Hepatocyte (in vitro differentiated cells): ENCODE measurements at regions not wholly inside any gene's neighbourhood (a gene's known extent, or its start where the extent isn't known, plus 50 kb on each side); places are given as distances from the start of the nearest gene placed in this dataset.

ENCODE experiments used
- DNase-seq: peaks from one replicate; pipeline ENCODE4 v3.0.0-alpha.2; 2016; ENCODE audit warnings: low spot score
- H2AFZ ChIP-seq: fragments of 200-600 bp; sonication (generic); 2 replicates; pipeline ENCODE4 v1.6.0; 2016; ENCODE audit warnings: antibody characterized with exemption, mild to moderate bottlenecking
- H3K27ac ChIP-seq: fragments of 200-600 bp; sonication (generic); 2 replicates; pipeline ENCODE4 v1.5.1; 2016; ENCODE audit warnings: mild to moderate bottlenecking
- H3K27me3 ChIP-seq: fragments of 200-600 bp; sonication (generic); 2 replicates; pipeline ENCODE4 v1.6.1; 2016
- H3K36me3 ChIP-seq: fragments of 200-600 bp; sonication (generic); replicated peaks from 2 replicates; pipeline ENCODE4 v1.5.1; 2016; ENCODE audit warnings: low read depth; ENCODE audit not compliant: insufficient read depth
- H3K4me1 ChIP-seq: fragments of 200-600 bp; sonication (generic); 2 replicates; pipeline ENCODE4 v1.5.1; 2016; ENCODE audit warnings: mild to moderate bottlenecking, moderate library complexity; ENCODE audit not compliant: insufficient read depth
- H3K4me2 ChIP-seq: fragments of 200-600 bp; sonication (generic); 2 replicates; pipeline ENCODE4 v1.6.0; 2016
- H3K4me3 ChIP-seq: fragments of 200-600 bp; sonication (generic); 2 replicates; pipeline ENCODE4 v1.5.1; 2016; ENCODE audit warnings: mild to moderate bottlenecking
- H3K79me2 ChIP-seq: fragments of 200-600 bp; sonication (generic); 2 replicates; pipeline ENCODE4 v1.6.0; 2017; ENCODE audit warnings: mild to moderate bottlenecking
- H3K9me2 ChIP-seq: fragments of 200-600 bp; sonication (generic); replicated peaks from 2 replicates; pipeline ENCODE4 v1.6.0; 2017; ENCODE audit warnings: mild to moderate bottlenecking; ENCODE audit not compliant: insufficient read depth
- H3K9me3 ChIP-seq: fragments of 200-600 bp; sonication (generic); 2 replicates; pipeline ENCODE4 v1.5.1; 2016; ENCODE audit warnings: low read depth, mild to moderate bottlenecking
- H4K20me1 ChIP-seq: fragments of 200-600 bp; sonication (generic); 2 replicates; pipeline ENCODE4 v1.6.0; 2016; ENCODE audit warnings: mild to moderate bottlenecking; ENCODE audit not compliant: insufficient read depth, poor library complexity, severe bottlenecking
- CTCF ChIP-seq: fragments of 200-600 bp; sonication (generic); IDR thresholded peaks from 2 replicates; pipeline ENCODE4 v1.5.1; 2016; ENCODE audit warnings: antibody characterized with exemption, mild to moderate bottlenecking; ENCODE audit not compliant: poor library complexity
- EZH2 ChIP-seq: fragments of 200-600 bp; sonication (generic); IDR thresholded peaks from 2 replicates; pipeline ENCODE4 v1.6.1; 2016; ENCODE audit warnings: antibody characterized with exemption, mild to moderate bottlenecking, borderline replicate concordance
- EZH2phosphoT487 ChIP-seq: fragments of 200-600 bp; sonication (generic); IDR thresholded peaks from one replicate; pipeline ENCODE4 v1.6.1; 2018; ENCODE audit warnings: antibody characterized with exemption, mild to moderate bottlenecking, low read depth, moderate library complexity; ENCODE audit not compliant: unreplicated experiment, severe bottlenecking
- WGBS: methylation state at CpG from one replicate; pipeline ENCODE4 v1.1.6; 2016; ENCODE audit warnings: low lambda C conversion rate; ENCODE audit errors: missing lambda C conversion rate; 5-methylcytosine and 5-hydroxymethylcytosine counted together

DNA sequence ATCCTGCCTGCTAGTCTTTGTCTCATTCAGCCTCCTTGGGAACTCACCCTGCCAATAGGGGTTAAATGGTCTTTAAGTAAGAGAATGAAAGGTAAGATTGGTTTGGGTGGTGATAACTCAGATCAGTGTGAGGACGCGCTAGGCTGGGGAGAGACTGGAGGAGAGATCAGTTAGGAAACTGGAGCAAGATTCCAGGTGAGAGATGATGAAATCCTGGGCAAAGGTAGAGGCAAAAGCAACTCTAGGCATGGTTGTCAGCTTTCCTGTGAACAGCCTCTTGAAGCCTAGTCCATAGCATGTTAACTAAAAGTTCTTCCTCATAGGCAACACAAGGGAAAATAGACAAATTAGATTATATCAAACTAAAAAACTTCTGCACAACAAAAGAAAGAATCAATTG, 145.2 kb upstream of the ANKRD28 start:
- 90% methylated on average over 2 of the region's 2 CpGs for WGBS
- TF ChIP-seq EZH2 (no peak), CTCF (no peak), EZH2phosphoT487 (no peak)
- no peak overlapping the region for H2AFZ ChIP-seq
- no peak overlapping the region for H3K4me2 ChIP-seq
- no peak overlapping the region for H3K4me3 ChIP-seq
- no peaks in the 10 kb centered on the region for H3K9me3 ChIP-seq
- no peak overlapping the region for H3K27ac ChIP-seq
- no peaks in the 10 kb centered on the region for H3K27me3 ChIP-seq
- H3K36me3 ChIP-seq, result no peaks in the 10 kb centered on the region
- no peaks in the 10 kb centered on the region for H3K9me2 ChIP-seq
- no peaks in the 10 kb centered on the region for H3K4me1 ChIP-seq
- no peaks in the 10 kb centered on the region for H4K20me1 ChIP-seq
- DNase-seq, result no peak
- no peaks in the 10 kb centered on the region for H3K79me2 ChIP-seq

DNA sequence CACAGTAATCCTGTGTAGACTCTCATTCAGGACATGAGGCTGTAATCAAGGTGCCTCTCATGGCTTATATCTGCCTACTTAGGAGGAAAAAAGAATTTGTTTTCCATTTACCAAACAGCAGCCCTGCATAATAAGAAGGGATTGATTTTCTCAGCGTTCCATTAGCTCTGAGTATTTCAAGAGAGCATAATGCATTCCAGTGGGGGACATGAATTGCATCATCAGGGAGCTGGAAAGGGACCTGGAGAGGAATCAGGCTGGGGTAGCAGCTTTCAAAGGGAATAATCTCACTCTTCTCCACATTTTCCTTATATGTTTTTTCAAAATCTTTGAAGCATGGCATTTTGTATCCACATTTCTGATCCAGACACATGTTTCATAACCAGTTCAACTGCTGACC, 150.6 kb upstream of the ANKRD28 start:
- Histone ChIP-seq H3K79me2 (no peaks in the 10 kb centered on the region), H3K4me1 (no peaks in the 10 kb centered on the region), H3K9me2 (no peaks in the 10 kb centered on the region), H3K27me3 (no peaks in the 10 kb centered on the region), H3K36me3 (no peaks in the 10 kb centered on the region), H4K20me1 (no peaks in the 10 kb centered on the region), H3K4me3 (no peak overlapping the region), H3K4me2 (no peak overlapping the region), H2AFZ (no peak overlapping the region), H3K9me3 (no peaks in the 10 kb centered on the region), H3K27ac (no peak overlapping the region)
- no peak for DNase-seq
- 84% methylated on average over 1 of the region's 1 CpG for whole genome bisulfite sequencing
- no peak for TF ChIP-seq EZH2phosphoT487
- TF ChIP-seq CTCF, result no peak

- H3K4me1 ChIP-seq, result no peaks in the 10 kb centered on the region
- no peaks in the 10 kb centered on the region for H3K27me3 ChIP-seq
- TF ChIP-seq EZH2 (no peak), CTCF (no peak), EZH2phosphoT487 (no peak)
- H4K20me1 ChIP-seq, result no peaks in the 10 kb centered on the region
- no peak overlapping the region for H3K4me2 ChIP-seq
- no peak overlapping the region for H2AFZ ChIP-seq
- H3K9me2 ChIP-seq, result no peaks in the 10 kb centered on the region
- H3K27ac ChIP-seq, result no peak overlapping the region
- H3K4me3 ChIP-seq, result no peak overlapping the region
- H3K36me3 ChIP-seq, result no peaks in the 10 kb centered on the region
- no peak for DNase-seq
- no peaks in the 10 kb centered on the region for H3K9me3 ChIP-seq
- whole genome bisulfite sequencing, result 80% methylated on average over 2 of the region's 2 CpGs
- H3K79me2 ChIP-seq, result no peaks in the 10 kb centered on the region
These were observed 154.9 kb upstream of the ANKRD28 start for GRCh38 chr3:15952543-15953175.

DNA sequence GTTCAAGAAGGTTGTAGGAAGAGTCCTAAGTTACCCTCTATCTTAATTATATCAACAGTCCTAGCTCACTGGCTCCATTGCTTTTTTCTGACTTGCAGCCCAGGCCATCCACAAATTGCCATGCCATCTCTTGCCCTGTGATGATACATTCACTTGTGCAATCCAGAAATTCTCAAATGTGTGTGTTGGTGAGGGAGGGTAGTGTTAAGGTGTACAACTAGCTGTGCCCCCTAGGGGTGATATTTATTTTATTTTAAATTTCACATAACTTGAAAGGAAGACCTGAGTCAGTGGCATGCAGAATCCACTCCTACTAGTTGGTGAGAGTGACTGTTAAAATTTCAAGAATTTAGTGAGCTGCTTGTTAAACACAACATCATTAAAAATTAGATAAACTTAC, 156.1 kb upstream of the ANKRD28 start:
- H3K4me1 ChIP-seq, result no peaks in the 10 kb centered on the region
- no peaks in the 10 kb centered on the region for H3K36me3 ChIP-seq
- TF ChIP-seq EZH2 (no peak), EZH2phosphoT487 (no peak), CTCF (no peak)
- H3K9me3 ChIP-seq, result no peaks in the 10 kb centered on the region
- H4K20me1 ChIP-seq, result no peaks in the 10 kb centered on the region
- H3K9me2 ChIP-seq, result no peaks in the 10 kb centered on the region
- H3K79me2 ChIP-seq, result no peaks in the 10 kb centered on the region
- no peak for DNase-seq
- H3K27me3 ChIP-seq, result no peaks in the 10 kb centered on the region
- no peak overlapping the region for H3K4me2 ChIP-seq
- H3K27ac ChIP-seq, result no peak overlapping the region
- no peak overlapping the region for H2AFZ ChIP-seq
- H3K4me3 ChIP-seq, result no peak overlapping the region
